ENCODE measurements at regions not wholly inside any gene's neighbourhood (a gene's known extent, or its start where the extent isn't known, plus 50 kb on each side); places are given as distances from the start of the nearest gene placed in this dataset.

- TF ChIP-seq POLR2A (IDR thresholded peaks at IDR 0.05) = no peak
- no peak for TF ChIP-seq CTCF (IDR thresholded peaks at IDR 0.05)
These were observed 296.0 kb downstream of the TBX15 start for GRCh38 chr1:118692143-118692542.
